RWPE1 (cell line): ENCODE measurements at regions not wholly inside any gene's neighbourhood (a gene's known extent, or its start where the extent isn't known, plus 50 kb on each side); places are given as distances from the start of the nearest gene placed in this dataset.

Experiments
- CTCF ChIA-PET: fragments of 350-600 bp; sonication (Branson Sonifier 250); formaldehyde crosslinking; extraction: SDS; loops from one replicate; lab custom pipeline; 2021; lab: Yijun Ruan, JAX
- POLR2A ChIA-PET: fragments of 400-600 bp; formaldehyde crosslinking; extraction: SDS; loops from one replicate; lab custom pipeline; 2020; ENCODE audit warnings: antibody characterized with exemption; ENCODE audit not compliant: low non-redundant PET; lab: Yijun Ruan, JAX
- DNase-seq: peaks from one replicate; pipeline ENCODE4 v3.0.0; 2012; ENCODE audit warnings: low spot score
- H3K27ac ChIP-seq: fragments of 450-650 bp; 2 replicates; pipeline ENCODE4 v1.5.1; 2017
- TF ChIP-seq, protein P1 (sequence below): fragments of 450-650 bp; conservative IDR thresholded peaks from 2 replicates; pipeline ENCODE4 v1.5.1; 2017; ENCODE audit warnings: low read depth, mild to moderate bottlenecking

DNA sequence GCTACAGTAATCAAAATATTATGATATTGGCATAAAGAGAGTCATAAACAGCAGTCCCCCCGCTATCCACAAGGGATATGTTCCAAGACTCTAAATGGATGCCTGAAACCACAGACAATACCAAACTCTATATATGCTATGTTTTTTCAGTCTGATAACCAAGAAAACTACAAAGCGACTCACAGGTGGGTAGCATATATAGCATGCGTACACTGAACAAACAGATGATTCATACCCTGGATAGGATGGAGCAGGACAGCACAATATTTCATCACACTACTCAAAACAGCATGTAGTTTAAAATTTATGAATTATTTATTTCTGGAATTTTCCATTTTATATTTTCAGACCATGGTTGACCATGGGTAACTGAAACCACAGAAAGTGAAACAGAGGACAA is 87.0 kb upstream of the PPP2R3A start:
- TF ChIP-seq, protein P1, sequence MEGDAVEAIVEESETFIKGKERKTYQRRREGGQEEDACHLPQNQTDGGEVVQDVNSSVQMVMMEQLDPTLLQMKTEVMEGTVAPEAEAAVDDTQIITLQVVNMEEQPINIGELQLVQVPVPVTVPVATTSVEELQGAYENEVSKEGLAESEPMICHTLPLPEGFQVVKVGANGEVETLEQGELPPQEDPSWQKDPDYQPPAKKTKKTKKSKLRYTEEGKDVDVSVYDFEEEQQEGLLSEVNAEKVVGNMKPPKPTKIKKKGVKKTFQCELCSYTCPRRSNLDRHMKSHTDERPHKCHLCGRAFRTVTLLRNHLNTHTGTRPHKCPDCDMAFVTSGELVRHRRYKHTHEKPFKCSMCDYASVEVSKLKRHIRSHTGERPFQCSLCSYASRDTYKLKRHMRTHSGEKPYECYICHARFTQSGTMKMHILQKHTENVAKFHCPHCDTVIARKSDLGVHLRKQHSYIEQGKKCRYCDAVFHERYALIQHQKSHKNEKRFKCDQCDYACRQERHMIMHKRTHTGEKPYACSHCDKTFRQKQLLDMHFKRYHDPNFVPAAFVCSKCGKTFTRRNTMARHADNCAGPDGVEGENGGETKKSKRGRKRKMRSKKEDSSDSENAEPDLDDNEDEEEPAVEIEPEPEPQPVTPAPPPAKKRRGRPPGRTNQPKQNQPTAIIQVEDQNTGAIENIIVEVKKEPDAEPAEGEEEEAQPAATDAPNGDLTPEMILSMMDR = no peak
- POLR2A ChIA-PET = no interaction called here

DNA sequence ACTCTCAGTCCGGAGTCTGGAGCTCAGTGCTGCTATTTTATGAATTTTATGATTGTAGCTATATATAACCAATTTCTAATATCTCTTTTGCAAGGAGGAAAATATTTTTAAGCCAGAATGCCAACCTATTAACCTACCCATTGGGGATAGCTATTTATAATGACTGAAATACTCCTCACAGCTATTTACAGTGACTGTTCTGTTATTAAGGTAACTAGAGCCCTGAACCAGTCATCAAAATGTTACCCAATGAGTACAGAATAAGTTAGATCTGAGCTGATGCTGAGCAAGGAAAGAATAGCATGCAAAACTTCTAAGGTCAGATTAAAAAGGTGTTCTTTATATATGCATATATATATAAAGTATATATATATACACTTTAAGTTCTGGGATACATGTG is 79.6 kb upstream of the PPP2R3A start:
- ChIA-PET POLR2A (no interaction called here), CTCF (interaction anchor here (0.6 kb wide), 2 partner anchors 14 to 922 kb away, joined by 3 to 4 read pairs; no protein-coding TSS in a partner anchor)
- TF ChIP-seq, protein P1 = no peak
- DNase-seq = no peak
- no peak overlapping the region for H3K27ac ChIP-seq

More for the DNA sequence above, 87.0 kb upstream of the PPP2R3A start:
- no peak overlapping the region for H3K27ac ChIP-seq
- no peak for DNase-seq
- CTCF ChIA-PET = no interaction called here

DNA sequence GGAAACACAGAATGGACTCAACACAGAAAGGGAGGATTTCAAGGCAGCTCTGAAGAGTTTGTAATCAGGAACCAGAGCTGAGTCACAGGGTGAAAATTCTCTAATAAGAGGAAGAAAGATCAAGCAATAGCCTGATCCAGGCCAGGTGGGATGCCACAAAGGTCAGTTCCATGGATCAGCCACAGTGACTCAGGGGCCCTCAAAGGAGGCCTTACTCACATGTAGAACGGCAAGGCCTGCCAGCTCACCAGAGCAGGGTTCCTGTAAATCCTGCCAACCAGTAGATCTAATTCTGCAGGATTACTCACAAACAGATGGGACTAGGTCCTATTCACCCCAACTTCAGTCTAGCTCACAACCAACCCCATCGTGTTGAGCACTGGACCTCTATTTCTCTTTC is 78.3 kb upstream of the PPP2R3A start:
- DNase-seq = no peak
- POLR2A ChIA-PET = no interaction called here
- no peak overlapping the region for H3K27ac ChIP-seq
- CTCF ChIA-PET = no interaction called here
- TF ChIP-seq, protein P1 = no peak

DNA sequence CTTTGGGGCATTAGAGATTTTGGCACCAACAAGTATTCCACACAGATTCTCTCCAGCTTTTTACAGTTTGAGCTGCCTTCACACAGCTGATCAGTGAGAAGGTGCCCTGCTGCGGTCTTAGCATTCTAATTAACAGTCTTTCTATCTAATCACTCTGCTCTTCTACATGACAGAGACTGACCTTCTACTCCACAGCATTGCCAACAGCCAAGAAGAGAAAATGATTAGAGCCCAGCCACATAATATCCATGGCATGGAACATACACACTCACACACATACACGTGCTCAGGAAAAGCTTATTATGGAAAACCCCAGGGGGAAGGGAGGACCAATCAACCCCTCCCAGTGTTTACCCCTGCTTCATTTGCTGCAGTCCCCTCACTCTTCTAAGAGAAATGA is 76.1 kb upstream of the PPP2R3A start:
- TF ChIP-seq, protein P1 = no peak
- CTCF ChIA-PET = interaction anchor here (0.5 kb wide), 1 partner anchor 1216 kb away, joined by 3 read pairs; no protein-coding TSS in a partner anchor
- POLR2A ChIA-PET = no interaction called here
- no peak overlapping the region for H3K27ac ChIP-seq
- DNase-seq = no peak

DNA sequence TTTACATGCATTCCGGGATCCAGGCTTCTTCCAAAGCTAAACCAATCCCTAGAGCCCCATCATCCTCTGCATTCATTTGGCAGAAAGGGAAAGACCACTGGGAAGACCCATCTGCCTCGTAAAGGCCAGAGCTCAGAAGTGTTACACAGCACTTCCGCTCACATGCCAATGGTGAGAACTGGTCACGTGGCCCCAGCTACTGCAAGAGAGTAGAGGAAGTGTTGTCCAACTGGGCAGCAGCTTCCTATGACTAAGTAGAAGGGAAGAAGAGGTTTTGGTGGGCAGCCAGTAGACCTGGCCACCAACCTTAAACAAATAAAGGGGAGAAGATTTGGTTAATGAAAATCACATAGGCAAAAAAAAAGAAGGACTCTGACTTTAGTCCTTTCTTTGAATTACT is 74.4 kb upstream of the PPP2R3A start:
- H3K27ac ChIP-seq = no peak overlapping the region
- TF ChIP-seq, protein P1 = no peak
- no peak for DNase-seq
- ChIA-PET CTCF (no interaction called here), POLR2A (no interaction called here)

DNA sequence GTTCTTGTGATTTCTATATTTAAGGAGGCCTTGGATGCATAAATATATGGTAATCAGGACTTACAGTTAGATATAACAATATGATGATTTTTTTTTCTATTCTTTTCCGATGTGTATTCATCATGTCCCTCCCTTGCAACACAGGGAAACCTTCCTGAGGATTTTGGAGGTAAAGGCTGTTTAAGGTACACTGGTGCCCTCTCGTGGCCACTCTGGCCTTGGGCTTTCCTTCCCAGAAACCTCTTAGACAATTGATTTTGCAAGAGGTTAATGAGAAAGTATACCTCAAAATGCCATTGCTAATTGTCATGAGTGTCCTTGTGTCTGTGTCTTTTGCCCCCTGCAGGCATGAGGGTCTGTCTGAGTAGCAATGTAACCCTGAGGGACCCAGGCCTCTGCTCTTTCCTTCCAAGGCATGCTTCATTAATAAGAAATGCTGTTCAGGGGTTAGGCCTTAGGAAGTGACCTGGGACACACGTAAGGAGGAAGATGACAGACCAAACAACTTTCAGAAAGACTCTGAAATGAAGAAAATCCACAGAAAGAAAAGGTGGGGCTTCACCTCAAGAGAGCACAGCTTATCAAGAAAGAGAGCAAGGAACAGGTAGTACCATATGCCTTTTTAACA is 70.3 kb upstream of the PPP2R3A start:
- ChIA-PET CTCF (interaction anchor here (0.7 kb wide), 1 partner anchor 555 kb away, joined by 3 read pairs; no protein-coding TSS in a partner anchor), POLR2A (no interaction called here)
- TF ChIP-seq, protein P1 = peak; percentile 87
- peak; percentile 56 for DNase-seq
- no peak overlapping the region for H3K27ac ChIP-seq
